Gastrocnemius medialis (tissue), 4 donors: ENCODE measurements at regions not wholly inside any gene's neighbourhood (a gene's known extent, or its start where the extent isn't known, plus 50 kb on each side); places are given as distances from the start of the nearest gene placed in this dataset.

Experiments used
- CTCF ChIP-seq, 5 experiments: fragments of 450-650 bp in 3 of 5; fragments of 200-600 bp in 2 of 5; sonication (generic) in 2 of 5; IDR thresholded peaks in 4 of 5; conservative IDR thresholded peaks in 1 of 5; 1 replicate in 4 of 5; 2 replicates in 1 of 5; pipeline ENCODE4 v1.5.1; 2016 to 2019; ENCODE audit warnings: antibody characterized with exemption in 5 of 5, mild to moderate bottlenecking in 3 of 5, moderate library complexity in 3 of 5
- POLR2A ChIP-seq, 2 donors: fragments of 450-650 bp; IDR thresholded peaks; one replicate each; pipeline ENCODE4 v1.6.1; 2017; ENCODE audit warnings: antibody characterized with exemption in 2 of 2, mild to moderate bottlenecking in 2 of 2, moderate library complexity in 2 of 2

GRCh38 chr18:22550861-22551260 lies 133.1 kb upstream of the CTAGE1 start:
- no peak for TF ChIP-seq CTCF (IDR thresholded peaks at IDR 0.05 in 4 of 5, conservative IDR thresholded peaks at IDR 0.05 in 1 of 5)
- no peak for TF ChIP-seq POLR2A (IDR thresholded peaks at IDR 0.05)
